ENCODE measurements at regions not wholly inside any gene's neighbourhood (a gene's known extent, or its start where the extent isn't known, plus 50 kb on each side); places are given as distances from the start of the nearest gene placed in this dataset.

- TF ChIP-seq ATF2 (IDR thresholded peaks at IDR 0.05; ENCODE audit: low read length) = no peak
- TF ChIP-seq NRF1 (IDR thresholded peaks at IDR 0.05; ENCODE audit: low read depth, low read length) = no peak
Measured at GRCh38 chr9:81305561-81306182, 383.7 kb downstream of the TLE1 start (continued).
